DOHH2 (cell line): ENCODE measurements at regions not wholly inside any gene's neighbourhood (a gene's known extent, or its start where the extent isn't known, plus 50 kb on each side); places are given as distances from the start of the nearest gene placed in this dataset.

Experiments
- H3F3A ChIP-seq: fragments of 200-600 bp; sonication (generic), shearing (Covaris generic); 2 replicates; pipeline ENCODE4 v1.6.0; 2016; ENCODE audit warnings: antibody characterized with exemption, mild to moderate bottlenecking; ENCODE audit not compliant: control insufficient read depth, insufficient read depth
- H3K27ac ChIP-seq: fragments of 200-600 bp; sonication (generic); 2 replicates; pipeline ENCODE4 v1.5.1; 2014; ENCODE audit warnings: low read depth, mild to moderate bottlenecking, low read length, moderate library complexity
- H3K27me3 ChIP-seq: fragments of 200-600 bp; sonication (generic); 2 replicates; pipeline ENCODE4 v1.6.1; 2014; ENCODE audit warnings: mild to moderate bottlenecking, low read length, mixed read lengths; ENCODE audit not compliant: control insufficient read depth
- H3K36me3 ChIP-seq: fragments of 200-600 bp; sonication (generic); 2 replicates; pipeline ENCODE4 v1.6.1; 2014; ENCODE audit warnings: mild to moderate bottlenecking, low read length, moderate library complexity, mixed read lengths; ENCODE audit not compliant: control insufficient read depth
- H3K4me1 ChIP-seq: fragments of 200-600 bp; sonication (generic); 2 replicates; pipeline ENCODE4 v1.6.1; 2014; ENCODE audit warnings: mild to moderate bottlenecking, low read length, mixed read lengths; ENCODE audit not compliant: control insufficient read depth
- H3K4me2 ChIP-seq: fragments of 200-600 bp; sonication (generic); 2 replicates; pipeline ENCODE4 v1.6.0; 2014; ENCODE audit warnings: mild to moderate bottlenecking, low read length, moderate library complexity
- H3K4me3 ChIP-seq: fragments of 200-600 bp; sonication (generic); 2 replicates; pipeline ENCODE4 v1.5.1; 2014; ENCODE audit warnings: mild to moderate bottlenecking, low read length, mixed read lengths
- H3K79me2 ChIP-seq: fragments of 200-600 bp; sonication (generic); 2 replicates; pipeline ENCODE4 v1.6.1; 2014; ENCODE audit warnings: mild to moderate bottlenecking, low read length, mixed read lengths; ENCODE audit not compliant: control insufficient read depth
- H3K9me2 ChIP-seq: fragments of 200-600 bp; sonication (generic); replicated peaks from 2 replicates; pipeline ENCODE4 v1.6.1; 2014; ENCODE audit warnings: mild to moderate bottlenecking, low read length, mixed read lengths; ENCODE audit not compliant: control insufficient read depth
- H3K9me3 ChIP-seq: fragments of 200-600 bp; sonication (generic); 2 replicates; pipeline ENCODE4 v1.6.1; 2014; ENCODE audit warnings: antibody characterized with exemption, low read length, mixed read lengths; ENCODE audit not compliant: control insufficient read depth, insufficient read depth
- H4K20me1 ChIP-seq: fragments of 200-600 bp; sonication (generic); 2 replicates; pipeline ENCODE4 v1.6.0; 2014; ENCODE audit warnings: low read depth, mild to moderate bottlenecking, antibody characterized with exemption, low read length, moderate library complexity; ENCODE audit not compliant: control insufficient read depth, insufficient read depth
- EZH2phosphoT487 ChIP-seq: fragments of 200-600 bp; sonication (generic); IDR thresholded peaks from 2 replicates; pipeline ENCODE4 v1.6.1; 2017; ENCODE audit warnings: borderline replicate concordance, mild to moderate bottlenecking, antibody characterized with exemption, low read length, moderate library complexity, mixed read lengths
- TF ChIP-seq, protein P1 (sequence below): fragments of 200-600 bp; sonication (generic); IDR thresholded peaks from one replicate; pipeline ENCODE4 v1.5.1; 2014; ENCODE audit warnings: antibody characterized with exemption, mild to moderate bottlenecking, low read depth, low read length; ENCODE audit not compliant: poor library complexity, severe bottlenecking

DNA sequence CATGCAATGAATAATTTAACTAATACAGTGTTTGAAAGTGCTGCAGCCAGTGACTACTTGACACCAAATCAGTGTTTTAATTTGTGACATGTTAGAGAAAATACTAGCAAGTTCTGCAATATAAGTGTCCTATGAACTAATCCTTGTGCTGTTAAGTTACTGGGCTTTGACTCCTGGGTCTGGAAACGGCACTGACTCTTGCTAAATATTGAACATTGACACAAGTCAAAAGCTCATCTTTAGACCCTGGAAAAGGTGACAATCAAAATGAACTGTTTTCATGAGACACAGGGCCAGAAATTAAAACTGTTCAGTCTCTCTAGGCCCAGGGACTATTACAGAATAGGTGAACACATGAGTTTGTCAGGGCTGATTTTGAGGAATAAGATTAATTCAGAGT is 268.1 kb downstream of the IPO8 start:
- Histone ChIP-seq H3K36me3 (no peaks in the 10 kb centered on the region), H4K20me1 (no peaks in the 10 kb centered on the region), H3K79me2 (no peaks in the 10 kb centered on the region), H3K27ac (no peak overlapping the region), H3K4me1 (no peaks in the 10 kb centered on the region), H3K9me3 (no peaks in the 10 kb centered on the region; the same call in 1 of the 2 replicates), H3K4me3 (no peak overlapping the region), H3F3A (no peaks in the 10 kb centered on the region), H3K27me3 (no peaks in the 10 kb centered on the region), H3K9me2 (no peaks in the 10 kb centered on the region), H3K4me2 (no peak overlapping the region)
- TF ChIP-seq EZH2phosphoT487 = no peak
- TF ChIP-seq, protein P1, sequence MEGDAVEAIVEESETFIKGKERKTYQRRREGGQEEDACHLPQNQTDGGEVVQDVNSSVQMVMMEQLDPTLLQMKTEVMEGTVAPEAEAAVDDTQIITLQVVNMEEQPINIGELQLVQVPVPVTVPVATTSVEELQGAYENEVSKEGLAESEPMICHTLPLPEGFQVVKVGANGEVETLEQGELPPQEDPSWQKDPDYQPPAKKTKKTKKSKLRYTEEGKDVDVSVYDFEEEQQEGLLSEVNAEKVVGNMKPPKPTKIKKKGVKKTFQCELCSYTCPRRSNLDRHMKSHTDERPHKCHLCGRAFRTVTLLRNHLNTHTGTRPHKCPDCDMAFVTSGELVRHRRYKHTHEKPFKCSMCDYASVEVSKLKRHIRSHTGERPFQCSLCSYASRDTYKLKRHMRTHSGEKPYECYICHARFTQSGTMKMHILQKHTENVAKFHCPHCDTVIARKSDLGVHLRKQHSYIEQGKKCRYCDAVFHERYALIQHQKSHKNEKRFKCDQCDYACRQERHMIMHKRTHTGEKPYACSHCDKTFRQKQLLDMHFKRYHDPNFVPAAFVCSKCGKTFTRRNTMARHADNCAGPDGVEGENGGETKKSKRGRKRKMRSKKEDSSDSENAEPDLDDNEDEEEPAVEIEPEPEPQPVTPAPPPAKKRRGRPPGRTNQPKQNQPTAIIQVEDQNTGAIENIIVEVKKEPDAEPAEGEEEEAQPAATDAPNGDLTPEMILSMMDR = no peak

DNA sequence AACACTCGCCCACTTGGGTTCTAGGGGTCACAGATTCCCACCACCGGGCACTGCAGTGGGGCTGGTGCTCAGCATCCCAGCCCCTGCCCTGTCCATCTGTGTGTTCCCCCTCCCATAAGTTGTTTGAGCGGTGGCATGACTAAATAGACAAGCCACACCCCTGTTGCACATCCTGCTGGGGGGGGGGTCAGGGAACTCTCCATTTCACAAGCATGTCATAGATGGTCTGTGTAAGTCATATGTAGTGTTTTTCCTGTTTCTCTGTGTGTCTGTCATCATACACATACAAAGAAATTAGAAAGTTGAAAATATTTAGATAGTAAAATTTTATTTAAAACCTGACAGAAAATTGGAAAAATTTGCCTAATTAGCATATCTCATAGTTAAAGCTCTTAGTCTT is 270.2 kb downstream of the IPO8 start:
- H3K27me3 ChIP-seq = no peaks in the 10 kb centered on the region

DNA sequence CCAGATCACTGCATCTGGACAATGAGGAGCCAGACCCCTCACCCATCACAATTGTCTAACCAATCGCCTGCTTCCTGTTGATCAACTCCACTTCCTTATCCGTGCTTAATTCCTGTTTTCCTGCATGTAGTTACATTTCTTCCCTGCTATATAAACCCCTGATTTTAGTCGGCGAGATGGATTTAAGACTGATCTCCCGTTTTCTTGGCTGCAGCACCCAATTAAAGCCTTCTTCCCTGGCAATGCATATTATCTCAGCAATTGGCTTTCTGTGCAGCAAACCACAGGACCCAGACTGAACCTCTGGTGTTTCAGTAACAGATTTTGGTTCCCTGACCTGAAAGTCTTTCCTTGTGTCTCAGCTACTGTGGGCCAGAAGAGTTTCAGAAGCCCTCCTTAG is 272.3 kb downstream of the IPO8 start:
- Histone ChIP-seq H3K36me3 (no peaks in the 10 kb centered on the region), H3F3A (no peaks in the 10 kb centered on the region), H3K9me3 (no peaks in the 10 kb centered on the region; the same call in 1 of the 2 replicates), H3K79me2 (no peaks in the 10 kb centered on the region), H3K4me1 (no peaks in the 10 kb centered on the region), H3K27me3 (no peaks in the 10 kb centered on the region), H4K20me1 (no peaks in the 10 kb centered on the region), H3K27ac (no peak overlapping the region), H3K4me3 (no peak overlapping the region), H3K9me2 (no peaks in the 10 kb centered on the region), H3K4me2 (no peak overlapping the region)
- TF ChIP-seq, protein P1 = no peak
- TF ChIP-seq EZH2phosphoT487 = no peak

More for the DNA sequence above, 270.2 kb downstream of the IPO8 start:
- Histone ChIP-seq H3K4me1 (no peaks in the 10 kb centered on the region), H3K27ac (no peak overlapping the region), H3K9me3 (no peaks in the 10 kb centered on the region; the same call in 1 of the 2 replicates), H3K4me3 (no peak overlapping the region), H3K9me2 (no peaks in the 10 kb centered on the region), H4K20me1 (no peaks in the 10 kb centered on the region), H3K4me2 (no peak overlapping the region), H3K36me3 (no peaks in the 10 kb centered on the region), H3F3A (no peaks in the 10 kb centered on the region), H3K79me2 (no peaks in the 10 kb centered on the region)
- TF ChIP-seq EZH2phosphoT487 = no peak
- TF ChIP-seq, protein P1 = no peak
